A172 (cell line): ENCODE measurements at regions not wholly inside any gene's neighbourhood (a gene's known extent, or its start where the extent isn't known, plus 50 kb on each side); places are given as distances from the start of the nearest gene placed in this dataset.
A peak's percentile ranks its signal among the peaks of the same experiment; 100 is the strongest.

Experiments
- DNase-seq: peaks from one replicate; pipeline ENCODE4 v3.0.0-alpha.2; 2015; ENCODE audit warnings: low spot score

DNA sequence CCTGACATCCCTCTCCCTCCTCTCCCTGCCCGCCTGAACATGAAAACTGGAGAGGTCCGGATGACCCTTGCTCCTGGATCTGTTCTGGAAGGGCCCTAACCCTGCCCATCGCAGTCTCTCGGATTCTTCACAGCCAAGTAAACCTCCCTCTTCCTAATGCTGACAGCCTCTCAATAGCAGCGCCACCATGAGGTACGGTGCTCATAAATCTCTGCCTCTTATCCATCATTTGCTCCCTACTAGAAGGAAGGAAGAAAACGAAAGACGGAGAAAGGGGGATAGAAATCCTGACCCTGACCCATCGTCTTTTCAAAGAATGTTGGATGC lies 257.9 kb downstream of the BCL11A start:
- no peak for DNase-seq

DNA sequence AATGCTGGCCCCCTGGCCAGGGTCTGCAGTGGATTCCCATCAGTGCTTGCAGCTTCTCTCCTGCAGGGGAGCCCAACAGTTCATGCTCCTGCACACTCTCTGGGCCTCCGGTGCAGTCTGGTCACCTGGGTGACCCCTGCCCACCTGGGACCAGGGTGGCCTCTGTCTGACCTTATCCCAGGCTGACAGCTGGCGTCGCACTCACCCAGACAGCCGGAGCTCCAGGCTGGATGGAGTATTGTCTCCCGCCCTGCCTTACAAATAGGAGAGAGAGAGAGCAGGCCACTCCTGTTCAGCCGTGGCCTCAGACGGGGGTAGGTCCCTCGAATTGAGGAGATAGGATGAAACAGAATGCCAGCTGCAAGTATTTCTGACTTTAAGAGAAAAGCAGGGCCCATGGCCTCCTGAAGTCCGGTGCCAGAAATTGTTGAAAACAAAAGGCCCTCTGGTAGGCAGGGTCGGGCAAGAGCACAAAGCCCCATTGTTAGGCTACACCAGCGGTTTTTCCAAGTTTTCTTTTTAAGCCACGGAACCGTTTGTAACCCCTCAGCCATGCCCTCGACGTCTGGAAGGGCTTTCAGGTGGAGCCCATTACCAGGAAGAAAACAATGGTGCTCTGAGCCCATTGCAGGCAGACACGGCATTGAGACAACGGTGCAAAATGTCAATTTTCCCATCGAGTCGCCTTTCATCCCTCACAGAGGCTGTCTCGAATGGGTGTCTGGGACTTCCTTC lies 258.4 kb downstream of the BCL11A start:
- no peak for DNase-seq

DNA sequence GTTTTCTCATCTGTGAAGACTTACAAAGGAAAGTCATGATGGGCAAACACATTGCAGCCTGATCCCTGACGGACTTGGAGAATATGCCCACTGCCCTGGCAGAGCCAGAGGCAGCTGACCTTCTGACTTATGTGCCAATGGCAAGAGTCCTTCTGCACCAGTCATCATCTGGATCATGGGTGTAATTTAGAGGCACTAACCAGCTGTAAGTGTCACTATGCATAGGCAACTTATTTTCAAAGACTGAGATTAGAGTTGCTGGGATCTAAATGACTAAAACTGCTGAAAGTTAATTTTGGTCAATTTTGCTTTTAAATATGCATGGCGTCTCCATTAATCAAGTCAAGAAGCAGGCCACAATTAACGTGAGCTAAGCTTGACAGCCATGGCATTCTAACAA lies 261.2 kb downstream of the BCL11A start:
- DNase-seq: no peak

- DNase-seq: no peak
These were observed 262.9 kb downstream of the BCL11A start for GRCh38 chr2:60290509-60290908.

- DNase-seq: no peak
These were observed 267.7 kb downstream of the BCL11A start for GRCh38 chr2:60285626-60286316.

- DNase-seq: no peak
These were observed 269.8 kb downstream of the BCL11A start for GRCh38 chr2:60283626-60284025.

- DNase-seq: no peak
These were observed 270.6 kb downstream of the BCL11A start for GRCh38 chr2:60282886-60283285.

GRCh38 chr2:60281730-60282129 lies 271.7 kb downstream of the BCL11A start:
- no peak for DNase-seq

GRCh38 chr2:60280238-60280637 lies 273.2 kb downstream of the BCL11A start:
- no peak for DNase-seq

DNA sequence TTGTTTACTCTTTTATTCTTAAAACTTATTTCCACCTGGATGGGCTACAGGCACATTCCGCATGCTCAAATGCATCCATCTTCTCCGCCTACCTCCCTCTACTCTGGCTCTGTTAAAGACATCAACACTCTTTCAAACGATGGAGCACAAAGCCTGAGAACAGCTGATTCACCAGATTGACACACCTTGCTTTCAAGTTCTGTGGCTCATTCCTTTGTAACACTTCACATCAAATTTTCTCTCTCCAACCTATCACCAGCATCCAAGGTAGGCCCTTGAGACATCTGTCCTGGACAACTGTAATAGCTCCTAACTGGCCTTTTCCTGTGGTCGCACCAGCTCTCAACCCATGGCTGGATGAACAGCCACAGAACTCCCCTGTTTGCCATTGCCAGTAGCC lies 274.5 kb downstream of the BCL11A start:
- no peak for DNase-seq

- no peak for DNase-seq
These were observed 277.5 kb downstream of the BCL11A start for GRCh38 chr2:60275958-60276357.

DNA sequence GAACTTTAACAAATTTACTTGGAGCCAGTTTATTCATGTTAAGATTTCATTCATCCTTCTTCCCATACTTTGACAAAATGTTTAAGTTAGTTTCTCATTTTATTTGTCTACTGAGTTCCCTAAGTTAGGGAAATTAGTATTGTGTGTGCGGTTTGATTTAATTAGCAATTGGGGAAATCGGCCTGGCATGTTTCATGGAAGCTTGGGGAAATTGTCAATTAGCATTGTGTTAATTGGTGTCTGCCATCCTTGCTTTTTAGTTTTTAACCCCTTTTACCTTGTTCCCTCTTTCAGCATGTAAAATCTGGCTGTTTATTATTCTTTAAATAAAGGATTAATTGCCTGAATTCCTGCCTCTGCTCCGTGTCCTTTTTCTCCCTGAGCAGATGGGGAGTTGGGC lies 279.6 kb downstream of the BCL11A start:
- no peak for DNase-seq

- DNase-seq: no peak
These were observed 281.7 kb downstream of the BCL11A start for GRCh38 chr2:60271713-60272112.

DNA sequence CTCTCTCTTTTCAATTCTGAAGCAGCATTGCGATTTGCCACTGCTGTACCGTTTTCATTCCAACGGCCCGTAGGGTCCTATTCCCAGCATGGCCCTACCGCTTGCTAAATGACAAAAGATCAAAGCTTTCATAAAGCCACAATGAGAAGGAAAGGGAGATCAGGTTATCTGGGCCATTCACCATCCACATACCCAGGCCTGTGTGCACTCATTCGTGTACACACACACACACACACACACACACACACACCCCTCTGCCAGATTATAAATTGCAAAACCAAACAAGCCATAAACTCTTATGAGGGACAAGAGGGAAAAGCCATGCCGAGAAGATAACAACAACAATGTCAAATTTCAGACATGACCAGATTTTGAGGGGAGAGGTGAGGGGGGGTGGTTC lies 282.3 kb downstream of the BCL11A start:
- DNase-seq: no peak

GRCh38 chr2:60268661-60269060 lies 284.8 kb downstream of the BCL11A start:
- DNase-seq: no peak

- DNase-seq: no peak
These were observed 285.4 kb downstream of the BCL11A start for GRCh38 chr2:60268032-60268431.

DNA sequence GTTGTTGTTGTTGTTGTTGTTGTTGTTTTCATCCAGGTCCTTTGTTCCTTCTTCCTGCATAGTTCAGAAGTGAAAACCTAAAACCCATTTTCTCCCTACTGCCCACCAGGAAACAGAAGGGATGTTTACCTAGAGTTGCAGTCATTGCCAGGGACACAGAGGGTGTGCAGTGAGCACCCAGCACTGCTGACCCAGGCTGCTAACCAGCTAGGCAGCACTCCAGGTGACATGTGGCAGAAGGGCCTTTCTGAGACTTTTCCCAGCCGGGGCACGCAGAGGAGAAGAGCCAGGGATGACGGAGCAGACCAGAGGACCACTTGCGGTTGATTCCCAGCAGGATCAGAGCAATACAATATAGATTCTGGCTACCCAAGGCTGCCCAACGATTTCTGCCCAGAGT lies 286.3 kb downstream of the BCL11A start:
- DNase-seq: no peak

DNA sequence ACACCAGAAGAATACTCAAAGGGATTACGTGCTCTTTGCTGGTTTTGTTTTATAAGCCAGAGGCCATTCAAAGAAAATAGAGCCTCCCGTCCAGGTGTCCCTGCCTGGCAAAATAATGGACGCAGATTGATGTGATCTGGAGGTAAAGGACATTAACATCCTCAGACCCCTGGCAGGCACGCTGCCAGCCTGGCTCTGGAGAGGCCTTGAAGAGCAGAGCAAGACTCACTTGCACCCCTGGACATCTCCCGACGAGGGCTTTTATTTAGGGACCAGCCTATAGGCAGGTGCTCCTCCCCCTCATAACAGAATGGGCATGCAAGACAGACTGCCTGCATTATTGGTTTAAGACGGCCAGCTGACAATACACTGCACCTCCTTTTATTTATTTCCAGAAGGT lies 291.3 kb downstream of the BCL11A start:
- DNase-seq: no peak

DNA sequence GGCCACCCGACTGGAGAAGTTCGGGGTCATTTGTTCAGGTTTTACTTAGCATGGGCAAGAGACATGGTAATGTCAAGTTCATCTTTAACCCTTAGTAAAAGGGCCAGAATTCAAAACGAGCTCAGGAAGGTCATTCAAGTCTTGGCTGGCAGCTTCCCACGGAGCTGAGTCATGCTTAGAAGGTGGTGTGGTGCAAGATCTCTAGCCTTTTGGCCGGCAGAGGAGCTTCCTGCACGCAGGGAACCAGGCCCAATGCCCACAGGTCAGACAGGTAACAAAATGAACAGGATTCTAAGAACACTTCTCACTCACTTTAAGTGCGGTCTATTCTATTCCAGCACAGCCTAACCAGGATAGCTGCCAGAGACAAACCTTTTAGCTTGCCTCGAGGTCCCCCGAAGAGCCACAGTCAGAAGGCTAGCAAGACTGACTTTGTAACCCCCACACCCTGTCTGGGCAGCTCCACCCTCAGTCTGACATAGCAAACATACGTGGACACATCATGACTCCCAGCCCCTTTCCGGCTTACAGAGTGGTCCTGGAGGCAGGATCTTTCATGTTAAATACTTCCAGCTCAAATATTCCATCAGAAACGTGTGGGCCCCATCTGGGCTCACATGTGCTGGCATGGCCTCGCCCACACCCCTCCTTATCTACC lies 292.7 kb downstream of the BCL11A start:
- DNase-seq: peak; percentile 24

DNA sequence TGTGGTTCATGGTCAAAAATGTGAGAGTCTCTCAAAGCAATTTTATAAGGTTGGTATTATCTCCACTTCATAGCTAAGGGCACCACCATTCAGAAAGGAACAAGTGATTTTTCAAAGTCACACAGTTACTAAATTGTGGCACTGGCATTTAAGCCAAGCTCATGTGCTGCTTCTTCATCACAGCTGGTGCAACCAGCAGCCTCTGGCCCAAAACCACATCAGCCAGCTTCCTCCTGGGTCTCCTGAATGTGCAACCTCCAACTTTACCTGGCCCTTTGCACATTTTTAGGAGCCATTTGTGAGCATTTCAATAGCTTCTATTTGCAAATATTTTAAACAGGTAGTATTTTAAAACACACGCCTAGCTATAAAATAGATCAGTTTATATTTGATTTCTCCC lies 293.7 kb downstream of the BCL11A start:
- no peak for DNase-seq

DNA sequence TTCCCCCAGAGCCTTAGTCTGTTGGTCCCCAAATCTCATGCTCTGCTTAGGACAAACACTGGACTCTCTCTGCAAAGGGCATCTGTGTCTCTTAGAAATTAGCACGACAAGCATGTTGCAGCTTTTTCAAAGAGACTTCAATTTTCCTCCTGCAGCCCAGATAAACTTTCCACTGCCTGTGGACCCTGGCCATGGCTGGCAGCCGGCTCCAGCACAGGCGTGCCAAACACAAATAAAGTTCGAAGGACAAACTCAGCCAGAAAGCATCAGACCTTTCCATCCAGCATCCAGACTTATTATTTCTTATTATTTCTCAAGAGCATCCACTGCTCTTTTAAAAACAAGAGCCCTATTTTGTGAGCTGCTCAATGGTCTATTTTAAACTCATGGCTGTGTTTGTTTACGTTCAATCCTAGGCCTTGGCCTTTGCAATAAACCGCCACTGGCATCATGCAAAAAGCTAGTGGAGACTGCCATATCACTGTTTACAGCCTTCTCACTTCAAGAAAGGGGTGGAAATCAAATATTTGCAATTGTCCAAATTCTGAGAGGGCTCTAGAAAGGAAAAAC lies 300.8 kb downstream of the BCL11A start:
- no peak for DNase-seq

GRCh38 chr2:60251247-60251646 lies 302.2 kb downstream of the BCL11A start:
- no peak for DNase-seq

GRCh38 chr2:60249879-60250278 lies 303.6 kb downstream of the BCL11A start:
- no peak for DNase-seq
